Keratinocyte (primary cell): ENCODE measurements at regions not wholly inside any gene's neighbourhood (a gene's known extent, or its start where the extent isn't known, plus 50 kb on each side); places are given as distances from the start of the nearest gene placed in this dataset.

Experiments
- EZH2 ChIP-seq: IDR thresholded peaks from one replicate; pipeline ENCODE4 v1.6.1; 2012; ENCODE audit warnings: inconsistent platforms, mild to moderate bottlenecking, low read length, moderate library complexity
- TF ChIP-seq, protein P1 (sequence below), 3 experiments: IDR thresholded peaks in 1 of 3; conservative IDR thresholded peaks in 1 of 3; optimal IDR thresholded peaks in 1 of 3; 2 replicates in 2 of 3; 3 replicates in 1 of 3; pipeline versions ENCODE3 to v1.5.1; 2011; ENCODE audit warnings: low read length in 3 of 3, mild to moderate bottlenecking in 3 of 3, moderate library complexity in 2 of 3, control low read depth in 1 of 3, inconsistent platforms in 1 of 3; ENCODE audit not compliant: insufficient read depth in 2 of 3; ENCODE audit errors: extremely low read depth in 1 of 3

GRCh38 chr3:162842549-162843216, 1346.1 kb downstream of the OTOL1 start:
- TF ChIP-seq, protein P1, sequence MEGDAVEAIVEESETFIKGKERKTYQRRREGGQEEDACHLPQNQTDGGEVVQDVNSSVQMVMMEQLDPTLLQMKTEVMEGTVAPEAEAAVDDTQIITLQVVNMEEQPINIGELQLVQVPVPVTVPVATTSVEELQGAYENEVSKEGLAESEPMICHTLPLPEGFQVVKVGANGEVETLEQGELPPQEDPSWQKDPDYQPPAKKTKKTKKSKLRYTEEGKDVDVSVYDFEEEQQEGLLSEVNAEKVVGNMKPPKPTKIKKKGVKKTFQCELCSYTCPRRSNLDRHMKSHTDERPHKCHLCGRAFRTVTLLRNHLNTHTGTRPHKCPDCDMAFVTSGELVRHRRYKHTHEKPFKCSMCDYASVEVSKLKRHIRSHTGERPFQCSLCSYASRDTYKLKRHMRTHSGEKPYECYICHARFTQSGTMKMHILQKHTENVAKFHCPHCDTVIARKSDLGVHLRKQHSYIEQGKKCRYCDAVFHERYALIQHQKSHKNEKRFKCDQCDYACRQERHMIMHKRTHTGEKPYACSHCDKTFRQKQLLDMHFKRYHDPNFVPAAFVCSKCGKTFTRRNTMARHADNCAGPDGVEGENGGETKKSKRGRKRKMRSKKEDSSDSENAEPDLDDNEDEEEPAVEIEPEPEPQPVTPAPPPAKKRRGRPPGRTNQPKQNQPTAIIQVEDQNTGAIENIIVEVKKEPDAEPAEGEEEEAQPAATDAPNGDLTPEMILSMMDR (optimal IDR thresholded peaks at IDR 0.05 in 1 of 3, IDR thresholded peaks at IDR 0.05 in 1 of 3, conservative IDR thresholded peaks at IDR 0.05 in 1 of 3; ENCODE audit: extremely low read depth in 1 of 3, insufficient read depth in 2 of 3, low read length in 3 of 3) = no peak
- TF ChIP-seq EZH2 = no peak
